ENCODE measurements at regions not wholly inside any gene's neighbourhood (a gene's known extent, or its start where the extent isn't known, plus 50 kb on each side); places are given as distances from the start of the nearest gene placed in this dataset.

GRCh38 chr1:214107322-214108096, 119.7 kb downstream of the PROX1 start:
- H3K9me3 ChIP-seq = peaks cover 0 to 9% (median 0%) of the 10 kb centered on the region in 4 donors
- H3K4me1 ChIP-seq = peaks cover 0 to 9% (median 0%) of the 10 kb centered on the region in 4 donors
- peak overlapping the region in 1 of 4 donors; percentile 32 for H3K4me3 ChIP-seq
- no peaks in the 10 kb centered on the region for H3K36me3 ChIP-seq
- no peak for DNase-seq (ENCODE audit: low spot score in 2 of 2)
- TF ChIP-seq, protein P1, sequence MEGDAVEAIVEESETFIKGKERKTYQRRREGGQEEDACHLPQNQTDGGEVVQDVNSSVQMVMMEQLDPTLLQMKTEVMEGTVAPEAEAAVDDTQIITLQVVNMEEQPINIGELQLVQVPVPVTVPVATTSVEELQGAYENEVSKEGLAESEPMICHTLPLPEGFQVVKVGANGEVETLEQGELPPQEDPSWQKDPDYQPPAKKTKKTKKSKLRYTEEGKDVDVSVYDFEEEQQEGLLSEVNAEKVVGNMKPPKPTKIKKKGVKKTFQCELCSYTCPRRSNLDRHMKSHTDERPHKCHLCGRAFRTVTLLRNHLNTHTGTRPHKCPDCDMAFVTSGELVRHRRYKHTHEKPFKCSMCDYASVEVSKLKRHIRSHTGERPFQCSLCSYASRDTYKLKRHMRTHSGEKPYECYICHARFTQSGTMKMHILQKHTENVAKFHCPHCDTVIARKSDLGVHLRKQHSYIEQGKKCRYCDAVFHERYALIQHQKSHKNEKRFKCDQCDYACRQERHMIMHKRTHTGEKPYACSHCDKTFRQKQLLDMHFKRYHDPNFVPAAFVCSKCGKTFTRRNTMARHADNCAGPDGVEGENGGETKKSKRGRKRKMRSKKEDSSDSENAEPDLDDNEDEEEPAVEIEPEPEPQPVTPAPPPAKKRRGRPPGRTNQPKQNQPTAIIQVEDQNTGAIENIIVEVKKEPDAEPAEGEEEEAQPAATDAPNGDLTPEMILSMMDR (IDR thresholded peaks at IDR 0.05) = no peak
- TF ChIP-seq POLR2A (IDR thresholded peaks at IDR 0.05) (no peak), EP300 (IDR thresholded peaks at IDR 0.05) (no peak)
- H3K27ac ChIP-seq = no peak overlapping the region
- no peaks in the 10 kb centered on the region for H3K27me3 ChIP-seq
- WGBS, 2 donors = 20 to 36% methylated on average over 20 to 23 of the region's 25 CpGs

- H3K27ac ChIP-seq = no peak overlapping the region
- H3K4me1 ChIP-seq = peaks cover 0 to 9% (median 0%) of the 10 kb centered on the region in 4 donors
- H3K4me3 ChIP-seq = no peak overlapping the region
- peaks cover 0 to 9% (median 0%) of the 10 kb centered on the region in 4 donors for H3K9me3 ChIP-seq
- H3K36me3 ChIP-seq = no peaks in the 10 kb centered on the region
- H3K27me3 ChIP-seq = no peaks in the 10 kb centered on the region
- DNase-seq (ENCODE audit: low spot score in 2 of 2) = no peak
- TF ChIP-seq, protein P1 (IDR thresholded peaks at IDR 0.05) = no peak
- TF ChIP-seq EP300 (IDR thresholded peaks at IDR 0.05) (no peak), POLR2A (IDR thresholded peaks at IDR 0.05) (no peak)
- WGBS, 2 donors = 88 to 100% methylated on average over 1 of the region's 1 CpG
Observed at GRCh38 chr1:214108097-214108446, 120.3 kb downstream of the PROX1 start.

GRCh38 chr1:214111796-214112195, 124.0 kb downstream of the PROX1 start:
- Histone ChIP-seq H3K36me3 (no peaks in the 10 kb centered on the region), H3K4me1 (peaks cover 0 to 9% (median 0%) of the 10 kb centered on the region in 4 donors), H3K4me3 (no peak overlapping the region), H3K27me3 (no peaks in the 10 kb centered on the region), H3K27ac (no peak overlapping the region), H3K9me3 (peaks cover 0 to 5% (median 0%) of the 10 kb centered on the region in 4 donors)
- 87 to 90% methylated on average over 9 of the region's 9 CpGs for WGBS, 2 donors
- TF ChIP-seq POLR2A (IDR thresholded peaks at IDR 0.05) (no peak), EP300 (IDR thresholded peaks at IDR 0.05) (no peak)
- TF ChIP-seq, protein P1 (IDR thresholded peaks at IDR 0.05) = no peak
- no peak for DNase-seq (ENCODE audit: low spot score in 2 of 2)

DNA sequence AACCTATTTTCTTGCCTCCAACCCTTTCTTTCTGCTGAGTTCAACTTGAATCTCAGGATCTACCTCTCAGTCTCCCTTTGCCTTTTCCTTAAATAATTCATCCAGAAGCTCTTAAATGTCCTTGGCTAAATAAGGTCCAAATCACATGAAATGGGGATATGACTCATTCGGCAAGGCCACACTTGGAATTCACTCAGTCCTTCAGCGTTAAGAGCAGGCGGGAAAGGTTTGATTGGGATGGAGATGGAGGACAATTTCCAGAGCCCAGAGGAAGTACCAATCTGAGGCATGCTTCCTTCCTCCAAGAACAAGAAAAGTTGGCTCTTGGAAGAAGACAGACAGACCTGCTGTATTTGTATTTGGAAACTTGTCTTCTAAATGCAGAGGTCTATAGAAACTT, 128.5 kb downstream of the PROX1 start:
- no peaks in the 10 kb centered on the region for H3K4me1 ChIP-seq
- H3K36me3 ChIP-seq = no peaks in the 10 kb centered on the region
- H3K4me3 ChIP-seq = no peak overlapping the region
- TF ChIP-seq POLR2A (IDR thresholded peaks at IDR 0.05) = no peak
- TF ChIP-seq, protein P1 (IDR thresholded peaks at IDR 0.05) = no peak
- TF ChIP-seq EP300 (IDR thresholded peaks at IDR 0.05) = no peak
- no peak overlapping the region for H3K27ac ChIP-seq
- DNase-seq (ENCODE audit: low spot score in 2 of 2) = no peak
- H3K27me3 ChIP-seq = no peaks in the 10 kb centered on the region
- WGBS, 2 donors = 92 to 94% methylated on average over 3 of the region's 3 CpGs
- peaks cover 0 to 23% (median 0%) of the 10 kb centered on the region in 4 donors for H3K9me3 ChIP-seq

GRCh38 chr1:214117780-214118179, 130.0 kb downstream of the PROX1 start:
- H3K27ac ChIP-seq = no peak overlapping the region
- no peak for TF ChIP-seq EP300 (IDR thresholded peaks at IDR 0.05)
- no peak for TF ChIP-seq POLR2A (IDR thresholded peaks at IDR 0.05)
- TF ChIP-seq, protein P1 (IDR thresholded peaks at IDR 0.05) = no peak
- DNase-seq (ENCODE audit: low spot score in 2 of 2) = no peak
- no peak overlapping the region for H3K4me3 ChIP-seq
- no peaks in the 10 kb centered on the region for H3K27me3 ChIP-seq
- H3K36me3 ChIP-seq = no peaks in the 10 kb centered on the region
- peaks cover 0 to under 1% (median 0%) of the 10 kb centered on the region in 4 donors for H3K4me1 ChIP-seq
- 96 to 97% methylated on average over 2 of the region's 2 CpGs for WGBS, 2 donors
- H3K9me3 ChIP-seq = peaks cover 0 to 23% (median 0%) of the 10 kb centered on the region in 4 donors

All from tibial nerve (tissue), 4 donors.